ENCODE measurements at regions not wholly inside any gene's neighbourhood (a gene's known extent, or its start where the extent isn't known, plus 50 kb on each side); places are given as distances from the start of the nearest gene placed in this dataset.

DNA sequence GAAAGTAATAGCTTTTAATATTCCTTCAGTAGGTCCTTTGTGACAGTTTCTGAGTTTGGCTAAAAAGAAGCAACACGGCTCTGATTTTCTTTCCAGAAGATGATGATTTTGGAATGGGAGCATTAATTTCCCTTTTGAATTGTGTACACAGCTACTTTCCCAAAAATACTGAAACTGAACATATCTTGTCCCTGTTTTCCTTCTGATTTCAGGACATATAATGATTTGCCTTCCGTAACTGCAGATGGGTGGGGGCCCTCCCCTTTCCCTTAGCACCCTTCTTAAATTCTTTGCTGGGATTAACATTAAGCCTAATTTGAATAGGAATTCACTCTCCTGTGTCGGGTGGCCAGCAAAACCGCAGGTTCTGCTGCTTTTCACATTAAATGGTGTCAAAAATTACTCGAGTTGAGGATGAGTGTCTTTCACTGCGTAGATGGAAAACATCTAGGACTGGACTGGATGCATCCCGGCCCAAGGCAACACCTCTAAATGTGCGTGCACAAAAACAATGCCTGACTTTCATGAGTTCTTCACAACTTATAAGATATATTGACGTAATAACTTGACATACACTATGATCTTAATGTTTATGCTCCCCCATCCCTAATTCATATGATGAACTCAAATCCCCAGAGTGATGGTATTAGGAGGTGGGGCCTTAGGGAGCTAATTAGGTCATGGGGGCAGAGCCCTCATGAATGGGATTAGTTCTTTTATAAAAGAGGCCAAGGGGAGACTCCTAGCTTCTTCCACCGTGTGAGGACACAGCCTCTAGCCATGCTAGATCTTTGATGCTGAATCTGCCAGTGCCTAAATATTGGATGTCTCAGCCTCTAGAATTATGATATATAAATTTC is 158.1 kb downstream of the AEBP2 start:
- TF ChIP-seq, protein P1, sequence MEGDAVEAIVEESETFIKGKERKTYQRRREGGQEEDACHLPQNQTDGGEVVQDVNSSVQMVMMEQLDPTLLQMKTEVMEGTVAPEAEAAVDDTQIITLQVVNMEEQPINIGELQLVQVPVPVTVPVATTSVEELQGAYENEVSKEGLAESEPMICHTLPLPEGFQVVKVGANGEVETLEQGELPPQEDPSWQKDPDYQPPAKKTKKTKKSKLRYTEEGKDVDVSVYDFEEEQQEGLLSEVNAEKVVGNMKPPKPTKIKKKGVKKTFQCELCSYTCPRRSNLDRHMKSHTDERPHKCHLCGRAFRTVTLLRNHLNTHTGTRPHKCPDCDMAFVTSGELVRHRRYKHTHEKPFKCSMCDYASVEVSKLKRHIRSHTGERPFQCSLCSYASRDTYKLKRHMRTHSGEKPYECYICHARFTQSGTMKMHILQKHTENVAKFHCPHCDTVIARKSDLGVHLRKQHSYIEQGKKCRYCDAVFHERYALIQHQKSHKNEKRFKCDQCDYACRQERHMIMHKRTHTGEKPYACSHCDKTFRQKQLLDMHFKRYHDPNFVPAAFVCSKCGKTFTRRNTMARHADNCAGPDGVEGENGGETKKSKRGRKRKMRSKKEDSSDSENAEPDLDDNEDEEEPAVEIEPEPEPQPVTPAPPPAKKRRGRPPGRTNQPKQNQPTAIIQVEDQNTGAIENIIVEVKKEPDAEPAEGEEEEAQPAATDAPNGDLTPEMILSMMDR (IDR thresholded peaks at IDR 0.05; ENCODE audit: borderline replicate concordance) = no peak
- DNase-seq = no peak
- intact Hi-C loops (cut with micrococcal nuclease) = no loop called here
- H3K4me1 ChIP-seq = no peaks in the 10 kb centered on the region
- no peaks in the 10 kb centered on the region for H3K27me3 ChIP-seq (ENCODE audit: low read depth)
- no peak overlapping the region for H3K4me3 ChIP-seq
- H3K36me3 ChIP-seq = no peaks in the 10 kb centered on the region
- no peaks in the 10 kb centered on the region for H3K9me3 ChIP-seq (replicated peaks)
- H3K27ac ChIP-seq (replicated peaks) = peak overlapping the region; percentile 2

DNA sequence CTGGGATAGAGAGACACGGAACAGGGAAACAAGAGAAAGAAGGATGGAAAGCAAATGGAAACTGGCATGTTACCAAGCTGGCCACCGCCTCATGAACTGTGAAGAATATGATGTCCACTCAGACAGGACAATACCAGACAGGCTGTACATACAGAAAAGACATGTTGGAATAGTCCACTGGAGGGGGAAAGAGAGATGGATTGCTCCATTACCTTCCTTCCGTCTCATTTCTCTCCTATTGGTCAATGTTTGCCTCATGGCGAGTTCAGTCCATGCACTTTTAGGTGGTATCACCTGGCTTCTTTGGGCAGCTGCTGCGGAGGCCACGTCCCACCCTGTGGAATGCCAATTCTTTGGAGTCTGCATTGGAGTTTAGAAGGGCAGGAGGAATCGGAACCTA is 166.4 kb downstream of the AEBP2 start:
- Histone ChIP-seq H3K27ac (replicated peaks) (no peak overlapping the region), H3K9me3 (replicated peaks) (peaks cover 3% of the 10 kb centered on the region), H3K4me1 (no peaks in the 10 kb centered on the region), H3K36me3 (no peaks in the 10 kb centered on the region), H3K4me3 (no peak overlapping the region), H3K27me3 (ENCODE audit: low read depth) (no peaks in the 10 kb centered on the region)
- DNase-seq = no peak
- intact Hi-C loops (cut with micrococcal nuclease) = no loop called here
- TF ChIP-seq, protein P1 (IDR thresholded peaks at IDR 0.05; ENCODE audit: borderline replicate concordance) = no peak

DNA sequence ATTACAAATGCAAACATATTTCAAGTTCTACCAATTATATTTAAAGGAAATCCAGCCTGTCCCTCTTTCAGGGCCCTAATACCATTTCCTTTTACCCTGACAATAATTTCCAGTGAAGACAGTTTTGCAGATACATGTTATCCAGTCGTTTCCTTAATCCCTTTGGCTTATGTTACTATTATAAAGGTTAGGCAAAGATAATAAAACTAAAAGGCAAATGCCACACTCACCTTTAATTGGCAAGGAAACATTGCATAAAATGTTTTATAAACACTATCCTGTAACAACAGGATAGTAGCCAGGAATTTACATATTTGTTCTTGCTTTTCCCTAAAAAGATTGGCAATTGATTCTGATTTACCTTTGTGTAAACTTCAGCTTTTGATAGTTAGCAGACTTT is 168.7 kb downstream of the AEBP2 start:
- Histone ChIP-seq H3K36me3 (no peaks in the 10 kb centered on the region), H3K27ac (replicated peaks) (no peak overlapping the region), H3K4me1 (no peaks in the 10 kb centered on the region), H3K27me3 (ENCODE audit: low read depth) (no peaks in the 10 kb centered on the region), H3K4me3 (no peak overlapping the region), H3K9me3 (replicated peaks) (peaks cover 11% of the 10 kb centered on the region)
- TF ChIP-seq, protein P1 (IDR thresholded peaks at IDR 0.05; ENCODE audit: borderline replicate concordance) = no peak
- no peak for DNase-seq
- intact Hi-C loops (cut with micrococcal nuclease) = no loop called here

DNA sequence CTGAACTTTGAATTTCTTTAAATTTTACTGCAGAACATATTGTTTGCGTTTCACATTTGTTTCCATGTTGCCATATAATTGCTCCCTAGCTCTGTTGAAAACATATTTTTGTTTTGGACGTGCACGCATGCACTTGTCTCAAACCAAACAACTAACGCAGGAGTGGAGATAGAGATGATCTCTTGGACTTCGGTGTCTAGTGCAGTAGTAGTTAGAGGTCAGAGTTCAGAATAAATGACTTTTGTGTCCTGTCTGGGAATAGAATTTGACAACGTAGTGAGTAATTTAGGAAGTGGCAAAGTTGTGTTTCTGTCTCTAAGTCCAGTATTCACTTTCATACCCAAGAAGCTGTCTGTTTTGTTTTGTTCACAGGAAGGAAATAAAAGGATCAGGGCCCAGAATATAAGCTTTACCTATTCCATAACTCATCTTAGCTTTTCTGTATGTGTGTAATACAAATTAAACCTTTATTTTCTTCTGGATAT is 173.8 kb downstream of the AEBP2 start:
- Histone ChIP-seq H3K9me3 (replicated peaks) (peaks cover 11% of the 10 kb centered on the region), H3K36me3 (no peaks in the 10 kb centered on the region), H3K27me3 (ENCODE audit: low read depth) (no peaks in the 10 kb centered on the region), H3K27ac (replicated peaks) (no peak overlapping the region), H3K4me1 (no peaks in the 10 kb centered on the region), H3K4me3 (no peak overlapping the region)
- DNase-seq = no peak
- TF ChIP-seq, protein P1 (IDR thresholded peaks at IDR 0.05; ENCODE audit: borderline replicate concordance) = no peak
- intact Hi-C loops (cut with micrococcal nuclease) = no loop called here

DNA sequence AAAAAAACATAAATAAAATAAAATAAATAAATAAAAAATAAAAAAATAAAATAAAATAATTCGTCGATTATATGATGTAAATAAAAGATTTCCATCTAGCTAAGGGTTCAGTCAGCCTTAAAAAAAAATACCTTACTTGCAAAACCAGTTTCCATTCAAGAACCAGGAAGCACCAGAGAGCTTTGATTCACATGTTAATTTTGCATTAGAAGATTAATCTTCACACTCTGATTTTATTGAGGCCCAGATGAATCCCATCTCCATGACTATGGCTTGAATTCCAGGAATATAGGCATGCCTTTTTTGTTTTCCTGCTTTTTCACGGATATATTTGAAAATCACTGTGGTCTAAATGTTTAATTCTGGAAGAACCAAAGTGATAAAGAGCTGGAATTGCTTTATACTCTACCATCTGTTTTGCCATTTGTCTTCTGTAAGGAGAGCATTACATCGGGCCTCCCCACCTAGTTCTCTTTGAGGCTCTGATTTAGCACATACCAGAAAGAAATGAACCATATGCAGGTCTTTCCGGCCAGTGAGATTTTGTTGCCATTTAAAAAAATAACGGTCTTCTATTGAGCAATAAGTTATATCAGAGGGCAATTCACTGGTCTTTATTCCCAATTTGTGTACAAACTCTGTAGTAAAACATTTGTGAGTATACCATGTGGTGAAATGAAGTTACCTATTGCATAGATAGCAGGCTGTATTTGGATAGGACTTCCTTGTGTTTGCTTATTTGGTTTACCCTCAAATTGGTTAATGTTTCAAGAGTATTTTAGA is 175.5 kb downstream of the AEBP2 start:
- Histone ChIP-seq H3K27ac (replicated peaks) (no peak overlapping the region), H3K4me1 (no peaks in the 10 kb centered on the region), H3K9me3 (replicated peaks) (peaks cover 11% of the 10 kb centered on the region), H3K4me3 (no peak overlapping the region), H3K36me3 (no peaks in the 10 kb centered on the region), H3K27me3 (ENCODE audit: low read depth) (no peaks in the 10 kb centered on the region)
- TF ChIP-seq, protein P1 (IDR thresholded peaks at IDR 0.05; ENCODE audit: borderline replicate concordance) = no peak
- DNase-seq = no peak
- intact Hi-C loops (cut with micrococcal nuclease) = no loop called here

Measured in left ventricle myocardium inferior (tissue), 1 donor.